ENCODE measurements at regions not wholly inside any gene's neighbourhood (a gene's known extent, or its start where the extent isn't known, plus 50 kb on each side); places are given as distances from the start of the nearest gene placed in this dataset.

DNA sequence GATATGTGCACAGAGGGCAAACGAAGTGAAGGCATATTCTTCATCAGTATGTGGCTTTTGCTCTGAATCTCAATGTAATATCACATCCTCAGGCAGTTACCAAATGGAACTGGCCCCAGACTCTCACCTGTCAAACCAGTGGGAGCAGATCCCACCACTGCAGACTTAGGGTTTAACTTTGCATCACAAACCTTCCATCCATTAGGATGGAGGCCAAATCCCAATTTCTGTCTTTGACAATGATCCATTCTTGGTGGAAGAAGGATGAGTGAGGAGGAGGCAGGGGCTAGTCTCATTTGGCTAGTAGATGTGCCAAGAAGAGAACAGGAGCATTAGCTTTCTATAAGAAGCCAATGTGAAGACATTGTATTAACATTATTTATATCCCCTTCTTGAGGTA lies 413.5 kb upstream of the SPRY2 start:
- H2BK5ac ChIP-seq (ENCODE audit: low read depth, low read length, poor library complexity, severe bottlenecking) = no peak overlapping the region
- no peak overlapping the region for H3K27ac ChIP-seq (ENCODE audit: insufficient read depth, low read length)
- H3K23ac ChIP-seq (ENCODE audit: low read depth, low read length) = no peak overlapping the region
- no peaks in the 10 kb centered on the region for H3K36me3 ChIP-seq (ENCODE audit: control insufficient read depth, insufficient read depth, low read length)
- POLR2A ChIA-PET (ENCODE audit: unreplicated experiment) = no interaction called here
- no peak overlapping the region for H4K91ac ChIP-seq (ENCODE audit: insufficient read depth, low read depth, low read length)
- intact Hi-C loops (cut with micrococcal nuclease) = no loop called here
- no peaks in the 10 kb centered on the region for H4K20me1 ChIP-seq (ENCODE audit: insufficient read depth, low read length)
- no TSS peak for BruUV-seq (replicated peaks)
- H3K4ac ChIP-seq (ENCODE audit: low read depth, low read length) = no peak overlapping the region
- H4K8ac ChIP-seq (ENCODE audit: low read depth in 2 of 2, low read length in 2 of 2) = no peak overlapping the region
- no peak overlapping the region for H3K4me3 ChIP-seq (ENCODE audit: insufficient read depth, low read depth, low read length)
- H2BK15ac ChIP-seq (ENCODE audit: low read depth, low read length) = no peak overlapping the region
- H3K9me3 ChIP-seq (ENCODE audit: control insufficient read depth, insufficient read depth, low read length) = peaks cover 4% of the 10 kb centered on the region
- WGBS, 2 experiments (ENCODE audit: extremely low coverage in 2 of 2, insufficient read length in 1 of 2) = no CpG with 5 or more reads among the region's 1 CpG
- no peak overlapping the region for H3K18ac ChIP-seq (ENCODE audit: low read depth, low read length)
- H2AK9ac ChIP-seq (replicated peaks; ENCODE audit: low read depth, low read length, poor library complexity) = no peak overlapping the region
- no peak overlapping the region for H3K14ac ChIP-seq (replicated peaks; ENCODE audit: low read depth, low read length)
- no peak overlapping the region for H2AFZ ChIP-seq (replicated peaks; ENCODE audit: low read length, poor library complexity)
- H3K9ac ChIP-seq (ENCODE audit: low read depth, low read length) = no peak overlapping the region
- no peaks in the 10 kb centered on the region for H3K4me1 ChIP-seq (ENCODE audit: control insufficient read depth, insufficient read depth, low read length)
- dilution Hi-C loops (cut with HindIII; ENCODE audit: low sequenced_read_pairs, unreplicated experiment) = no loop called here
- H3K9me1 ChIP-seq (ENCODE audit: insufficient read depth, low read length) = no peaks in the 10 kb centered on the region
- H3K56ac ChIP-seq (ENCODE audit: extremely low read depth, insufficient read depth, low read length) = no peak overlapping the region
- no peak for TF ChIP-seq BHLHE40 (IDR thresholded peaks at IDR 0.05; ENCODE audit: low read depth, low read length)
- no peak for TF ChIP-seq NFE2L2 (IDR thresholded peaks at IDR 0.05; ENCODE audit: low read depth, low read length)
- no peak for TF ChIP-seq MXI1 (IDR thresholded peaks at IDR 0.05; ENCODE audit: borderline replicate concordance, low read depth, low read length)
- no peak for TF ChIP-seq ELK1 (IDR thresholded peaks at IDR 0.05; ENCODE audit: borderline replicate concordance, low read depth, low read length)
- TF ChIP-seq MAFK (IDR thresholded peaks at IDR 0.05; ENCODE audit: low read depth, low read length) = no peak
- no peak for TF ChIP-seq POLR2A (IDR thresholded peaks at IDR 0.05; ENCODE audit: low read depth, low read length)
- TF ChIP-seq, protein P1, sequence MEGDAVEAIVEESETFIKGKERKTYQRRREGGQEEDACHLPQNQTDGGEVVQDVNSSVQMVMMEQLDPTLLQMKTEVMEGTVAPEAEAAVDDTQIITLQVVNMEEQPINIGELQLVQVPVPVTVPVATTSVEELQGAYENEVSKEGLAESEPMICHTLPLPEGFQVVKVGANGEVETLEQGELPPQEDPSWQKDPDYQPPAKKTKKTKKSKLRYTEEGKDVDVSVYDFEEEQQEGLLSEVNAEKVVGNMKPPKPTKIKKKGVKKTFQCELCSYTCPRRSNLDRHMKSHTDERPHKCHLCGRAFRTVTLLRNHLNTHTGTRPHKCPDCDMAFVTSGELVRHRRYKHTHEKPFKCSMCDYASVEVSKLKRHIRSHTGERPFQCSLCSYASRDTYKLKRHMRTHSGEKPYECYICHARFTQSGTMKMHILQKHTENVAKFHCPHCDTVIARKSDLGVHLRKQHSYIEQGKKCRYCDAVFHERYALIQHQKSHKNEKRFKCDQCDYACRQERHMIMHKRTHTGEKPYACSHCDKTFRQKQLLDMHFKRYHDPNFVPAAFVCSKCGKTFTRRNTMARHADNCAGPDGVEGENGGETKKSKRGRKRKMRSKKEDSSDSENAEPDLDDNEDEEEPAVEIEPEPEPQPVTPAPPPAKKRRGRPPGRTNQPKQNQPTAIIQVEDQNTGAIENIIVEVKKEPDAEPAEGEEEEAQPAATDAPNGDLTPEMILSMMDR (conservative IDR thresholded peaks at IDR 0.05; ENCODE audit: low read depth, low read length) = no peak
- TF ChIP-seq SMC3 (IDR thresholded peaks at IDR 0.05; ENCODE audit: low read depth, low read length) = no peak
- no peak for TF ChIP-seq FOS (IDR thresholded peaks at IDR 0.05; ENCODE audit: low read depth, low read length)
- no peak for TF ChIP-seq CEBPB (IDR thresholded peaks at IDR 0.05; ENCODE audit: low read depth, low read length)
- no peak for TF ChIP-seq RAD21 (IDR thresholded peaks at IDR 0.05; ENCODE audit: low read length)
- no peak for TF ChIP-seq RFX5 (IDR thresholded peaks at IDR 0.05; ENCODE audit: low read depth, low read length)
- no peak for TF ChIP-seq MAZ (IDR thresholded peaks at IDR 0.05; ENCODE audit: borderline replicate concordance, low read depth, low read length)
- TF ChIP-seq, protein P2, sequence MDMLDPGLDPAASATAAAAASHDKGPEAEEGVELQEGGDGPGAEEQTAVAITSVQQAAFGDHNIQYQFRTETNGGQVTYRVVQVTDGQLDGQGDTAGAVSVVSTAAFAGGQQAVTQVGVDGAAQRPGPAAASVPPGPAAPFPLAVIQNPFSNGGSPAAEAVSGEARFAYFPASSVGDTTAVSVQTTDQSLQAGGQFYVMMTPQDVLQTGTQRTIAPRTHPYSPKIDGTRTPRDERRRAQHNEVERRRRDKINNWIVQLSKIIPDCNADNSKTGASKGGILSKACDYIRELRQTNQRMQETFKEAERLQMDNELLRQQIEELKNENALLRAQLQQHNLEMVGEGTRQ (IDR thresholded peaks at IDR 0.05; ENCODE audit: low read depth, low read length) = no peak
- no peak for TF ChIP-seq RCOR1 (IDR thresholded peaks at IDR 0.05; ENCODE audit: insufficient replicate concordance, low read length)
- TF ChIP-seq CHD1 (IDR thresholded peaks at IDR 0.05; ENCODE audit: low read depth, low read length) = no peak
- in situ Hi-C loops (cut with MboI; ENCODE audit: low sequenced_read_pairs) = no loop called here
- H2BK20ac ChIP-seq (ENCODE audit: low read depth, low read length) = no peak overlapping the region
- H2AK5ac ChIP-seq (ENCODE audit: low read depth, low read length) = no peak overlapping the region
- ATAC-seq (ENCODE audit: low read depth) (no peak), DNase-seq (no peak)
- no peak overlapping the region for H4K5ac ChIP-seq (ENCODE audit: low read depth, low read length)
- CTCF ChIA-PET = no interaction called here
- H3K27me3 ChIP-seq (ENCODE audit: control insufficient read depth, insufficient read depth, low read length) = no peaks in the 10 kb centered on the region
- H3K4me2 ChIP-seq (ENCODE audit: low read depth, low read length) = no peak overlapping the region
- no peak overlapping the region for H2BK120ac ChIP-seq (ENCODE audit: low read depth, low read length)
- H3K79me1 ChIP-seq (ENCODE audit: low read depth in 1 of 2, low read length in 2 of 2) = no peaks in the 10 kb centered on the region

Measured in IMR-90 (cell line).